Spleen (tissue), 11 donors: ENCODE measurements at regions not wholly inside any gene's neighbourhood (a gene's known extent, or its start where the extent isn't known, plus 50 kb on each side); places are given as distances from the start of the nearest gene placed in this dataset.
"Not testable (repeated sequence)": the region's sequence is repeated elsewhere in the genome, so short reads cannot be mapped to it uniquely, and the experiment has no call there.

Experiments
- DNase-seq: peaks from one replicate; pipeline ENCODE4 v3.0.0-alpha.2; 2020
- H3K27ac ChIP-seq, 8 donors: fragments of 200-600 bp; sonication (generic) in 7 of 8; 1 replicate in 4 of 8; 2 replicates in 4 of 8; pipeline versions ENCODE4 v1.5.0 to v1.8.0; 2016 to 2021; ENCODE audit warnings: inconsistent platforms in 4 of 8, mild to moderate bottlenecking in 4 of 8, moderate library complexity in 1 of 8
- H3K27me3 ChIP-seq, 7 donors: fragments of 200-600 bp; sonication (generic) in 6 of 7; replicated peaks in 1 of 7; 1 replicate in 4 of 7; 2 replicates in 3 of 7; pipeline versions ENCODE4 v1.5.0 to v1.8.0; 2016 to 2021; ENCODE audit warnings: inconsistent platforms in 3 of 7, mild to moderate bottlenecking in 1 of 7
- H3K36me3 ChIP-seq, 6 donors: fragments of 200-600 bp; sonication (generic) in 5 of 6; 1 replicate in 4 of 6; 2 replicates in 2 of 6; pipeline versions ENCODE4 v1.5.0 to v1.8.0; 2016 to 2021; ENCODE audit warnings: inconsistent platforms in 2 of 6
- H3K4me1 ChIP-seq, 6 donors: fragments of 200-600 bp; sonication (generic) in 5 of 6; 1 replicate in 3 of 6; 2 replicates in 3 of 6; pipeline versions ENCODE4 v1.5.0 to v1.8.0; 2016 to 2021; ENCODE audit warnings: inconsistent platforms in 3 of 6
- H3K4me3 ChIP-seq, 8 donors: fragments of 200-600 bp; sonication (generic) in 7 of 8; 1 replicate in 4 of 8; 2 replicates in 4 of 8; pipeline versions ENCODE4 v1.5.0 to v1.8.0; 2016 to 2021; ENCODE audit warnings: inconsistent platforms in 4 of 8, mild to moderate bottlenecking in 4 of 8, moderate library complexity in 2 of 8
- H3K9me3 ChIP-seq, 8 donors: fragments of 200-600 bp; sonication (generic) in 7 of 8; 1 replicate in 4 of 8; 2 replicates in 4 of 8; pipeline versions ENCODE4 v1.5.0 to v1.8.0; 2016 to 2021; ENCODE audit warnings: inconsistent platforms in 4 of 8
- POLR2A ChIP-seq, 3 donors: fragments of 450-650 bp; IDR thresholded peaks; one replicate each; pipeline ENCODE4 v1.5.1; 2017; ENCODE audit warnings: antibody characterized with exemption in 3 of 3, mild to moderate bottlenecking in 1 of 3
- POLR2AphosphoS5 ChIP-seq, 3 donors: sonication (generic); formaldehyde crosslinking; IDR thresholded peaks; one replicate each; pipeline ENCODE4 v1.5.1; 2017; ENCODE audit warnings: antibody characterized with exemption in 3 of 3
- WGBS, 5 donors: extraction: QIAGEN DNeasy Blood & Tissue Kit in 3 of 5; methylation state at CpG; one replicate each; pipeline versions ENCODE4 v1.1.5 to v1.1.7; 2013 to 2018; 5-methylcytosine and 5-hydroxymethylcytosine counted together
- intact Hi-C: fragments of 100-400 bp; cut with DNase I; formaldehyde crosslinking; loops from one replicate; pipeline ENCODE4 v1.15.0; 2023; ENCODE audit warnings: low total_unique reads
- TF ChIP-seq, protein P1 (sequence below), 11 experiments: fragments of 200-600 bp in 7 of 11; fragments of 450-650 bp in 4 of 11; sonication (generic) in 4 of 11; IDR thresholded peaks in 8 of 11; conservative IDR thresholded peaks in 3 of 11; 1 replicate in 7 of 11; 2 replicates in 4 of 11; pipeline versions ENCODE4 v1.4.0 to v1.8.0; 2016 to 2021; ENCODE audit warnings: antibody characterized with exemption in 11 of 11, inconsistent platforms in 4 of 11, mild to moderate bottlenecking in 1 of 11
- donor health status: healthy with polysubstance abuse.
- donor health status: DM: no; HTN: no; CAD: no; lungs with moderate emphysema.
- donor health status: DM: no; HTN: no; CAD: no.
- donor health status: Bipolar disorder and iron deficiency.
- donor health status: healthy.
- donor health status: DM: no; HTN: no; CAD: no.
- donor health status: DM: yes; HTN: yes; CAD: no.

DNA sequence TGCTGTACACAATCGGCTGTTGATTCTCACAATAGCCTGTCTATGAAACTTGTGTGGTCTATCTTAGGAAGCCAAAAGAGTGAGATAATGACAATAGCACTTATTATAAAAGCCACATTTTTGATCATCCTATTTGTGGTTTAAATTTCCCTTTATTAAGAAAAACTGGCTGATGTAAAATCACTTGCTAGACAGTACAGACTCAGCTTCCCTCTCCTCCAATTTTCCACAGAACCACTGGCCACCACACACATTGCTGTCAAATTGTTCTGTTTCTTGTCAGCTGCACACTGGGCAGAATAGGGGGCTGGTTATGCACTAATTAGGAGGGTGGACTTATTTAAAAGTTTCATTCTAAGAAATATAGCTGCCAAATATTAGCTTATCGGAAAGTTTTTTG is 425.9 kb downstream of the EPHA3 start:
- peaks cover 0 to 19% (median 12%) of the 10 kb centered on the region in 8 donors for H3K9me3 ChIP-seq
- no peak overlapping the region for H3K4me3 ChIP-seq
- no peaks in the 10 kb centered on the region for H3K4me1 ChIP-seq
- no peaks in the 10 kb centered on the region for H3K36me3 ChIP-seq
- 84 to 94% (median 90%) methylated on average over 2 of the region's 2 CpGs for WGBS, 5 donors
- H3K27ac ChIP-seq, result no peak overlapping the region
- TF ChIP-seq POLR2A (IDR thresholded peaks at IDR 0.05) (no peak), POLR2AphosphoS5 (IDR thresholded peaks at IDR 0.05) (no peak)
- TF ChIP-seq, protein P1, sequence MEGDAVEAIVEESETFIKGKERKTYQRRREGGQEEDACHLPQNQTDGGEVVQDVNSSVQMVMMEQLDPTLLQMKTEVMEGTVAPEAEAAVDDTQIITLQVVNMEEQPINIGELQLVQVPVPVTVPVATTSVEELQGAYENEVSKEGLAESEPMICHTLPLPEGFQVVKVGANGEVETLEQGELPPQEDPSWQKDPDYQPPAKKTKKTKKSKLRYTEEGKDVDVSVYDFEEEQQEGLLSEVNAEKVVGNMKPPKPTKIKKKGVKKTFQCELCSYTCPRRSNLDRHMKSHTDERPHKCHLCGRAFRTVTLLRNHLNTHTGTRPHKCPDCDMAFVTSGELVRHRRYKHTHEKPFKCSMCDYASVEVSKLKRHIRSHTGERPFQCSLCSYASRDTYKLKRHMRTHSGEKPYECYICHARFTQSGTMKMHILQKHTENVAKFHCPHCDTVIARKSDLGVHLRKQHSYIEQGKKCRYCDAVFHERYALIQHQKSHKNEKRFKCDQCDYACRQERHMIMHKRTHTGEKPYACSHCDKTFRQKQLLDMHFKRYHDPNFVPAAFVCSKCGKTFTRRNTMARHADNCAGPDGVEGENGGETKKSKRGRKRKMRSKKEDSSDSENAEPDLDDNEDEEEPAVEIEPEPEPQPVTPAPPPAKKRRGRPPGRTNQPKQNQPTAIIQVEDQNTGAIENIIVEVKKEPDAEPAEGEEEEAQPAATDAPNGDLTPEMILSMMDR (IDR thresholded peaks at IDR 0.05 in 8 of 11, conservative IDR thresholded peaks at IDR 0.05 in 3 of 11), result no peak
- no peak for DNase-seq
- intact Hi-C loops, result no loop called here
- no peaks in the 10 kb centered on the region for H3K27me3 ChIP-seq

DNA sequence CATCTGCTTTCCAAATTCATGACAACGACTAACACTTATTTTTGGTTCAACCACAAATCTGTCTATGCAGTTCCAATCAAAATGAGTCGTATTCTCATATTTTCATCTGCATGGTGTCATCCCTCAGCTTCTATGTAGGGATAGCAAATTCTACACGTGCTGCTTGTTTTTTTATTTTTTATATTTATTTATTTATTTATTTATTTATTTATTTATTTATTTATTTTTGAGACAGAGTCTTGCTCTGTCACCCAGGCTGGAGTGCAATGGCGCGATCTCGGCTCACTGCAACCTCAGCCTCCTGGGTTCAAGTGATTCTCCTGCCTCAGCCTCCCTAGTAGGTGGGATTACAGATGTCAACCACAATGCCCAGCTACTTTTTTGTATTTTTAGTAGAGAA is 447.2 kb downstream of the EPHA3 start:
- H3K27ac ChIP-seq, H3K4me1 ChIP-seq, H3K4me3 ChIP-seq, intact Hi-C loops, H3K27me3 ChIP-seq, H3K36me3 ChIP-seq, DNase-seq: not testable (repeated sequence)
- 81 to 91% (median 88%) methylated on average over 6 of the region's 6 CpGs for WGBS, 5 donors
- H3K9me3 ChIP-seq, result peaks cover 0 to 28% (median 12%) of the 10 kb centered on the region in 8 donors

DNA sequence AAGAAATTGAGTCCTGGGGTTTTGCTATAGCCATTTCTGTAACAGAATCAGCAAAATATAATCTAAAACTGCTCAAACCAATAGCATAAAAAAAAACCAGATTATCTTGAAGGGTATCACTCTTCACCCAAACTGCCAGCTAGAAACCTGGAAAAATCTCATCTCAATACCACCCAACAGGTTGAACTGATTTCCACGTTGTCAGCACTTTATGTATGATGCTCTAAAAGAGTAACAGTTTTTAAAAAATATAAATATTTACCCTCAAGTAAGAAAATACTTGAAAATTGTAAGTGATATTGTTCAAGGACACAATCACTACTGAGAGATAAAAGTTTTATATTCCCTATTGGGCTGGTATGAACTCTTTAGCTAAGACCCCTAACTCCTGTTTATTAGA is 451.3 kb downstream of the EPHA3 start:
- WGBS, 5 donors, result 39 to 73% (median 56%) methylated on average over 1 of the region's 1 CpG
- H3K4me3 ChIP-seq, result no peak overlapping the region
- H3K4me1 ChIP-seq, result no peaks in the 10 kb centered on the region
- H3K9me3 ChIP-seq, result peaks cover 0 to 40% (median 16%) of the 10 kb centered on the region in 8 donors
- no peaks in the 10 kb centered on the region for H3K36me3 ChIP-seq
- TF ChIP-seq, protein P1 (IDR thresholded peaks at IDR 0.05 in 8 of 11, conservative IDR thresholded peaks at IDR 0.05 in 3 of 11), result no peak
- TF ChIP-seq POLR2AphosphoS5 (IDR thresholded peaks at IDR 0.05) (no peak), POLR2A (IDR thresholded peaks at IDR 0.05) (no peak)
- intact Hi-C loops, result no loop called here
- no peak overlapping the region for H3K27ac ChIP-seq
- no peak for DNase-seq
- H3K27me3 ChIP-seq, result no peaks in the 10 kb centered on the region

GRCh38 chr3:89560568-89560967 is 453.1 kb downstream of the EPHA3 start:
- Histone ChIP-seq H3K4me3 (no peak overlapping the region), H3K4me1 (no peaks in the 10 kb centered on the region), H3K36me3 (no peaks in the 10 kb centered on the region), H3K27me3 (no peaks in the 10 kb centered on the region), H3K27ac (no peak overlapping the region), H3K9me3 (peaks cover 0 to 56% (median 33%) of the 10 kb centered on the region in 8 donors)
- TF ChIP-seq POLR2A (IDR thresholded peaks at IDR 0.05) (no peak), POLR2AphosphoS5 (IDR thresholded peaks at IDR 0.05) (no peak)
- TF ChIP-seq, protein P1 (IDR thresholded peaks at IDR 0.05 in 8 of 11, conservative IDR thresholded peaks at IDR 0.05 in 3 of 11), result no peak
- intact Hi-C loops, result no loop called here
- no peak for DNase-seq
- 50 to 89% (median 69%) methylated on average over 1 of the region's 1 CpG for WGBS, 5 donors

GRCh38 chr3:89562373-89562772 is 455.0 kb downstream of the EPHA3 start:
- peaks cover 0 to 56% (median 37%) of the 10 kb centered on the region in 8 donors for H3K9me3 ChIP-seq
- H3K4me3 ChIP-seq, result no peak overlapping the region
- intact Hi-C loops, result no loop called here
- no peak overlapping the region for H3K27ac ChIP-seq
- no peaks in the 10 kb centered on the region for H3K4me1 ChIP-seq
- no peaks in the 10 kb centered on the region for H3K27me3 ChIP-seq
- TF ChIP-seq POLR2A (IDR thresholded peaks at IDR 0.05) (no peak), POLR2AphosphoS5 (IDR thresholded peaks at IDR 0.05) (no peak)
- TF ChIP-seq, protein P1 (IDR thresholded peaks at IDR 0.05 in 8 of 11, conservative IDR thresholded peaks at IDR 0.05 in 3 of 11), result no peak
- H3K36me3 ChIP-seq, result no peaks in the 10 kb centered on the region
- WGBS, 5 donors, result 65 to 95% (median 84%) methylated on average over 1 of the region's 1 CpG
- DNase-seq, result no peak
